ENCODE measurements at regions not wholly inside any gene's neighbourhood (a gene's known extent, or its start where the extent isn't known, plus 50 kb on each side); places are given as distances from the start of the nearest gene placed in this dataset.

GRCh38 chr2:217437290-217437870, 565.4 kb downstream of the TNS1 start:
- DNase-seq = no peak

- DNase-seq = no peak
Measured at GRCh38 chr2:217436386-217436785, 566.4 kb downstream of the TNS1 start.

GRCh38 chr2:217434180-217434975, 568.4 kb downstream of the TNS1 start:
- peak; percentile 95 for DNase-seq

- no peak for DNase-seq
Measured at GRCh38 chr2:217433522-217433921, 569.3 kb downstream of the TNS1 start.

GRCh38 chr2:217431577-217432269, 571.1 kb downstream of the TNS1 start:
- no peak for DNase-seq

GRCh38 chr2:217430916-217431576, 571.2 kb upstream of the TNP1 start:
- no peak for DNase-seq

GRCh38 chr2:217429981-217430500, 570.2 kb upstream of the TNP1 start:
- DNase-seq = no peak

- DNase-seq = no peak
Measured at GRCh38 chr2:217421834-217422233, 562.0 kb upstream of the TNP1 start.

GRCh38 chr2:217420854-217421253, 561.0 kb upstream of the TNP1 start:
- no peak for DNase-seq

GRCh38 chr2:217419055-217419671, 559.3 kb upstream of the TNP1 start:
- no peak for DNase-seq

GRCh38 chr2:217418544-217418943, 558.7 kb upstream of the TNP1 start:
- DNase-seq = no peak

GRCh38 chr2:217418090-217418489, 558.2 kb upstream of the TNP1 start:
- no peak for DNase-seq

GRCh38 chr2:217417536-217417935, 557.7 kb upstream of the TNP1 start:
- no peak for DNase-seq

- DNase-seq = no peak
Measured at GRCh38 chr2:217415316-217415715, 555.5 kb upstream of the TNP1 start.

- DNase-seq = no peak
Measured at GRCh38 chr2:217414429-217414828, 554.6 kb upstream of the TNP1 start.

GRCh38 chr2:217413193-217413592, 553.3 kb upstream of the TNP1 start:
- DNase-seq = no peak

GRCh38 chr2:217412721-217413120, 552.9 kb upstream of the TNP1 start:
- no peak for DNase-seq

GRCh38 chr2:217412277-217412676, 552.4 kb upstream of the TNP1 start:
- no peak for DNase-seq

GRCh38 chr2:217410681-217410960, 550.8 kb upstream of the TNP1 start:
- DNase-seq = no peak

GRCh38 chr2:217409949-217410680, 550.3 kb upstream of the TNP1 start:
- DNase-seq = no peak

GRCh38 chr2:217407362-217407761, 547.5 kb upstream of the TNP1 start:
- DNase-seq = no peak

GRCh38 chr2:217404236-217404760, 544.4 kb upstream of the TNP1 start:
- DNase-seq = no peak
